Uterus (tissue), 3 donors: ENCODE measurements at regions not wholly inside any gene's neighbourhood (a gene's known extent, or its start where the extent isn't known, plus 50 kb on each side); places are given as distances from the start of the nearest gene placed in this dataset.

Experiments used
- DNase-seq, 2 donors: peaks; one replicate each; pipeline ENCODE4 v3.0.0-alpha.2; 2019 to 2020
- H3K27ac ChIP-seq, 2 donors: fragments of 200-600 bp; sonication (generic); 1 replicate in 1 of 2; 2 replicates in 1 of 2; pipeline ENCODE4 v1.5.1; 2016 to 2018
- H3K27me3 ChIP-seq, 2 donors: fragments of 200-600 bp; sonication (generic); one replicate each; pipeline ENCODE4 v1.5.1; 2018 to 2019; ENCODE audit warnings: control low read depth in 1 of 2
- H3K36me3 ChIP-seq, 2 donors: fragments of 200-600 bp; sonication (generic); one replicate each; pipeline ENCODE4 v1.5.1; 2019; ENCODE audit warnings: control low read depth in 1 of 2
- H3K4me1 ChIP-seq, 2 donors: fragments of 200-600 bp; sonication (generic); one replicate each; pipeline ENCODE4 v1.5.1; 2018 to 2019; ENCODE audit warnings: control low read depth in 1 of 2
- H3K4me3 ChIP-seq, 2 donors: fragments of 200-600 bp; sonication (generic); 1 replicate in 1 of 2; 2 replicates in 1 of 2; pipeline ENCODE4 v1.5.1; 2018 to 2019; ENCODE audit warnings: mild to moderate bottlenecking in 1 of 2
- H3K9me3 ChIP-seq, 2 donors: fragments of 200-600 bp; sonication (generic); one replicate each; pipeline ENCODE4 v1.5.1; 2019; ENCODE audit warnings: control low read depth in 1 of 2
- POLR2A ChIP-seq, 2 donors: fragments of 450-650 bp; IDR thresholded peaks; one replicate each; pipeline ENCODE4 v1.6.1; 2016; ENCODE audit warnings: antibody characterized with exemption in 2 of 2, mild to moderate bottlenecking in 1 of 2, moderate library complexity in 1 of 2
- intact Hi-C: fragments of 100-400 bp; cut with DNase I; formaldehyde crosslinking; loops from one replicate; pipeline ENCODE4 v1.15.1; 2023; ENCODE audit warnings: low total_unique reads
- TF ChIP-seq, protein P1 (sequence below), 4 experiments: fragments of 200-600 bp in 2 of 4; fragments of 450-650 bp in 2 of 4; sonication (generic) in 2 of 4; IDR thresholded peaks; one replicate each; pipeline ENCODE4 v1.5.1; 2016 to 2019; ENCODE audit warnings: antibody characterized with exemption in 4 of 4, mild to moderate bottlenecking in 2 of 4, moderate library complexity in 1 of 4
- donor health status: DM: yes; HTN: yes; CAD: no.

GRCh38 chr1:213749558-213749957 is 238.2 kb upstream of the PROX1 start:
- no peak for DNase-seq
- Histone ChIP-seq H3K4me1 (no peaks in the 10 kb centered on the region), H3K4me3 (no peak overlapping the region), H3K27me3 (no peaks in the 10 kb centered on the region), H3K9me3 (no peaks in the 10 kb centered on the region), H3K27ac (no peak overlapping the region), H3K36me3 (no peaks in the 10 kb centered on the region)
- no peak for TF ChIP-seq POLR2A (IDR thresholded peaks at IDR 0.05)
- TF ChIP-seq, protein P1, sequence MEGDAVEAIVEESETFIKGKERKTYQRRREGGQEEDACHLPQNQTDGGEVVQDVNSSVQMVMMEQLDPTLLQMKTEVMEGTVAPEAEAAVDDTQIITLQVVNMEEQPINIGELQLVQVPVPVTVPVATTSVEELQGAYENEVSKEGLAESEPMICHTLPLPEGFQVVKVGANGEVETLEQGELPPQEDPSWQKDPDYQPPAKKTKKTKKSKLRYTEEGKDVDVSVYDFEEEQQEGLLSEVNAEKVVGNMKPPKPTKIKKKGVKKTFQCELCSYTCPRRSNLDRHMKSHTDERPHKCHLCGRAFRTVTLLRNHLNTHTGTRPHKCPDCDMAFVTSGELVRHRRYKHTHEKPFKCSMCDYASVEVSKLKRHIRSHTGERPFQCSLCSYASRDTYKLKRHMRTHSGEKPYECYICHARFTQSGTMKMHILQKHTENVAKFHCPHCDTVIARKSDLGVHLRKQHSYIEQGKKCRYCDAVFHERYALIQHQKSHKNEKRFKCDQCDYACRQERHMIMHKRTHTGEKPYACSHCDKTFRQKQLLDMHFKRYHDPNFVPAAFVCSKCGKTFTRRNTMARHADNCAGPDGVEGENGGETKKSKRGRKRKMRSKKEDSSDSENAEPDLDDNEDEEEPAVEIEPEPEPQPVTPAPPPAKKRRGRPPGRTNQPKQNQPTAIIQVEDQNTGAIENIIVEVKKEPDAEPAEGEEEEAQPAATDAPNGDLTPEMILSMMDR (IDR thresholded peaks at IDR 0.05): no peak
- intact Hi-C loops: no loop called here

DNA sequence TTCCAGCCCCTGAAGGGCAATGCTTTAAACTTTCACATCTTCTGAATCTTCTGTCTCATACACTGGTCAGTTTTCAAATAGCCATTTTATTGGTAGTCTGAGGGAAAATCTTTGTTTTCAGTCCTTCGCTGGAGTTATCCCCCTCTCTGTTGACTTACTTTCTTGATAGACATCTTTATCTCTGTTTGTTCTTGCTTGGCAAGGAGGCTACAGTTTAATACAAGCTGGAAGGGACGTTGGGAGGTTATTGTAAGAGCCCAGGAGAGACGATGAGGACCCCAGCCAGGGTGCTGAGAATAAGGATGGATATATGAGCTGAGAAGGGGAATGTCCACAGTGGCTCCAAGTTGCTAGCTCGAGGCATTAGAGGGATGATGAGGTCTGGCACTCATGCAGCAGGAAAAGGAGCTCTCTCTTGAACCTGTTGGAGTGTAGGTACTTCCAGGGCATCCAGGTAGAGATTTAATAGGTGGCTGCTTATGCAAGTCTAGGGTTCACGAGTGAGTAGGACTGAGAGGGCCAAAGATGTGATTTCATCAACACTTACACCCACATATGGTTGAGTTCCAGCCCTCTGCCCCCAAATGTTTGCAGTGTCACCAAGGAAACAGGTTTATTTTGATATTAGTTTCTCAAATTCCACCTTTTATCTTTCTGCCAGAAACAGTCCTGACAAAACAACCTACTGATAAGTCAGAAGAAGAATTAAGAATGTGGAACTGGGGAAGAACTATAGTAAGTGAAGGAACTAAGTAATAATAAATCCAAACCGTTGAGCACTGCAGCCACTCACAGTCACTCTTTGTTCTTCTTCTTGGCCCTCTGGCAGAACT is 237.3 kb upstream of the PROX1 start:
- Histone ChIP-seq H3K4me3 (no peak overlapping the region), H3K36me3 (no peaks in the 10 kb centered on the region), H3K27me3 (no peaks in the 10 kb centered on the region), H3K27ac (no peak overlapping the region), H3K4me1 (no peaks in the 10 kb centered on the region), H3K9me3 (no peaks in the 10 kb centered on the region)
- TF ChIP-seq, protein P1 (IDR thresholded peaks at IDR 0.05): no peak
- no peak for TF ChIP-seq POLR2A (IDR thresholded peaks at IDR 0.05)
- no peak for DNase-seq
- intact Hi-C loops: no loop called here

GRCh38 chr1:213751064-213751397 is 236.7 kb upstream of the PROX1 start:
- Histone ChIP-seq H3K27ac (no peak overlapping the region), H3K4me3 (no peak overlapping the region), H3K27me3 (no peaks in the 10 kb centered on the region), H3K36me3 (no peaks in the 10 kb centered on the region), H3K4me1 (no peaks in the 10 kb centered on the region), H3K9me3 (no peaks in the 10 kb centered on the region)
- no peak for TF ChIP-seq POLR2A (IDR thresholded peaks at IDR 0.05)
- TF ChIP-seq, protein P1 (IDR thresholded peaks at IDR 0.05): no peak
- intact Hi-C loops: no loop called here
- DNase-seq: no peak

DNA sequence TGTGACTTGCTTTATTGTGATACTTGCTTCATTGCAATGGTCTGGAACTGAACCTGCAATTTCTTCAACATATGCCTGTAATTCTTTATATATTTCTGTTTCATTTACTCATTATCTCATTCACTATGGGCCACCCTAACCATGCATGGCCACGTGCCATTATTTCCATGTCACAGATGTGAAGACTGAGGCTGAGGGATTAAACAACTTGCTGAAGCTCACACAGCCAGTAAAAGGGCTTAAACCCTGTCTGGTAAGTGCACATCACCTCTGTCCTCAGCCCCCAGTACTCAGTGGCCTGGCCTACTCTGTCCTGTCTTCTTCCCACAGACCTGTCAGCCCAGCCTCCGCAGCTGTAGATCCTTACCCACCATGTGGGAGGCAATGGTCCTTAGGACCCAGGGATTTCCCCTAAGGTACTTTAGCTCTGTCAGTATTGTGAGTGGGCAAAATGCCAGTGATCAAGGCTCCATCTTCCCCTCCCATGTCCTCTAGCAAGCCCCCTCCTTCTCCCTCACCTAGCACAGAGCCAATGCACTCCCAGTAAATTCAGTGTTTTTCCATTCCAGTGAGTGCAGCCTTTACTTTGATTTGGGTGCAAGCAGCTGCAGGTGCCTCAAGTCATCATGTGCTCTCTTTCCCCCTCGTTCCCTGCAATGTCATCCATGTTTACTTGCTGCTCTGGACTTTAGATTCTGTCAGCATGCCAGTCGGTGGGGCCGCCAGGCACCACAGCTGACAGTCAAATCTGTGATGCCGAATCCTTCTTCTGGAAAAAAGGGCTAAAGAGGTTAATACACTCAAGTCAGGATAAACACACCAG is 228.2 kb upstream of the PROX1 start:
- no peak overlapping the region for H3K4me3 ChIP-seq
- H3K4me1 ChIP-seq: no peaks in the 10 kb centered on the region
- no peaks in the 10 kb centered on the region for H3K9me3 ChIP-seq
- H3K36me3 ChIP-seq: no peaks in the 10 kb centered on the region
- TF ChIP-seq POLR2A (IDR thresholded peaks at IDR 0.05): no peak
- TF ChIP-seq, protein P1 (IDR thresholded peaks at IDR 0.05): no peak
- DNase-seq: no peak
- no peaks in the 10 kb centered on the region for H3K27me3 ChIP-seq
- intact Hi-C loops: no loop called here
- H3K27ac ChIP-seq: no peak overlapping the region

DNA sequence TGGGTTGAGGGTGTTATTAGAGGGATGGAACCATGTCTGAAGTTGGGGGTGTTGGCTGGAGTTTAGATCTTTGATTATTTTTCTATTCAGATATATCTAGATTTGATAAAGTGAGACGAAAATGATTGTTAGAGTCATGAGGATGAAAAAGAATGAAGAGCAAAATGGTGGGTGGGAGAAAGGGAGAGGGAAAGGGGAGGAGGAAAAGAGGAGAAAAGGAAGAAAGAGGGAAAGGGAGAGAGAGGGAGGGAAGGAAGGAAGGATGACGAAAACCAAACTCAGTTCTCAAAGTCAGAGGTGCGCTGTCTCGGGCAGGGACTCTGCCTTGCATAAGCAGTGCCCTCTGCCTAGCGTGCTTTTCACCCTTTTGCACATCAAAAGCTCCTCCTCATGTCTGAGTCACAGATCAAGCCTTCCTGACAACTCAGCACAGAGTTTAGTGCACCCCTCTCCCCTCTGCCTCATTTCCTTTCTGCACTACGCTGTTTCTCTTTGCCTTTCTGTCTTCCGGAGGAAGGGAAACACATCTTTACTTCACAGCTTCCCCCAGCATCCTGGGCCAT is 225.8 kb upstream of the PROX1 start:
- Histone ChIP-seq H3K4me3 (no peak overlapping the region), H3K4me1 (no peaks in the 10 kb centered on the region), H3K36me3 (no peaks in the 10 kb centered on the region), H3K27ac (no peak overlapping the region), H3K27me3 (no peaks in the 10 kb centered on the region), H3K9me3 (no peaks in the 10 kb centered on the region)
- intact Hi-C loops: no loop called here
- no peak for DNase-seq
- TF ChIP-seq, protein P1 (IDR thresholded peaks at IDR 0.05): no peak
- TF ChIP-seq POLR2A (IDR thresholded peaks at IDR 0.05): no peak
